HG02759 (cell line): ENCODE measurements at regions not wholly inside any gene's neighbourhood (a gene's known extent, or its start where the extent isn't known, plus 50 kb on each side); places are given as distances from the start of the nearest gene placed in this dataset.

ENCODE experiments used
- ATAC-seq: cut with Tn5 transposase; IDR thresholded peaks from one replicate; pipeline ENCODE4 v1.9.1; 2021; ENCODE audit warnings: mild to moderate bottlenecking, moderate library complexity; ENCODE audit not compliant: unreplicated experiment

DNA sequence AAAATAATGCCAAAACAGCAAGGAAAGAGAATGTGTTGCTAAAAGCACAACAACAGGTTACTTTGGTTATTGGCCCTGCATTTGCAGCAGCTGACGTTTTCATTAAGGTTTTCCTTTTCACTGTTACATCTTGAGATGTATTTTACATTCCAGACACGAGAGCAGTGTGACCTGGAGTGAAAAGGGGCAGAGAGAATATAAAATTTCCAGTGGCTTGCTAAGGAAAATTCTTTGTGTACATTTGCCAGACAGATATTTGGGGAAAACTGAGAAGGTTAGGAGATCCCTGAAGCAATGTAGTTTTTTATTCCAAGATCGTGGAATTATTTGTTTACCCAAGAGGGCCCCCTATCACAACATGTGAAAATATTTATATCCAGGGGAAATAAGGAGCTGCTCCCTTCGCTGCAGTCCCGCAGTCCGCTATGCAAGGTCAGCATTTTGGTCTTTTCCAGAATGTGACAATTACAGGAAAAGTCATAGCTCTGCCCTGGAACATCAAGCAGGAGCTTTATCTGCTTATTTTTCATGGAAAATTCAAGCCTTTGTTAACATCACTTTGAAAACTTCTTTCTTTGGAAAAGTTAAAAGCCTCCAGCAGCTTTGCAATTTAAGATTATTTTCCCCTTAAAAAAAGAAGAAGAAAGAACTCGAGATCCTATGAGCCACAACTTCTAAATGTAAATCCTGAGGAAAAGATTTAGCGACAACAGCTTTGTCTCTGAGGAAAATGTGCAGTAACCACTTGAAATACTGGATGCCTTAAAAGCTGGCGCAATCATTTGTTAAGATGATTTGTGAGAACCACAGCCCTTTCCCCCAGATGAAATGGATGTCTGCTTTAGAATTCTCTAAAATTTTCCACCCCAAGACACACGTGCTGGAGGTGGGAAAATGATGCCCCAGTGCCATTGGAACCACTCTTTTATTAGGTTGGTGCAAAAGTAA, 256.4 kb upstream of the TPM1 start:
- no peak for ATAC-seq

DNA sequence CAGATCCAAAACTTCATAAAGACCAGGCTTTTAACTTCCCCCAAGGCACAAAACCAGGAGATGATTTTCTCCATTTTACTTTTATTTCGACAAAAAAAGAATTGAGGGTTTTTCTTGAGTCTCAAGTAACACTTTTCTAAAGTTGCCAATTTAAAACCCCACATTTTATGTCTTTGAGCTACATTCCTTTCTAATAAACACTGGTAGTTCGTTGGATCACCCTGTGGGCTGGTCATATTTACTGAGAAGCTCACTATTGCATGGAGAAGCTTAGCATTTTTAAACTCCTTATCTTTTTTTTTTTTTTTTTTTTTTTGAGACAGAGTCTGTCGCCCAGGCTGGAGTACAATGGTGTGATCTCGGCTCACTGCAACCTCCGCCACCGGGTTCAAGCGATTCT, 255.1 kb upstream of the TPM1 start:
- no peak for ATAC-seq

DNA sequence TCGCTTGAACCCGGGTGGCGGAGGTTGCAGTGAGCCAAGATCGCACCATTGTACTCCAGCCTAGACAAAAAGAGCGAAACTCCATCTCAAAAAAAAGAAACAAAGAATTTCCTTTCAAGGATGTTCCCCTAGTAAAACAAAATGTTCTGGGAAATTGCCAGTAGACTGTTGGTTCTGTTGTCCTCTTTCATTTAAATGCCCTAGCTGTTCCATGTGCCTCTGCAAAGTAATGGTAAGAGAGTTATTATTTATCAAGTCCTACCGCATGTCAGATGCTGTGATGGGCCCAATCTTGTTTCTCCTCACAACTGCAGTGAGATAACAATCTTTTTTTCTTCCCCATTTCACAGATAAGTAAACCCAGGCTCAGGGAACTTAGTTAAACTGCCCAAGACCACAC, 254.3 kb upstream of the TPM1 start:
- ATAC-seq = no peak

DNA sequence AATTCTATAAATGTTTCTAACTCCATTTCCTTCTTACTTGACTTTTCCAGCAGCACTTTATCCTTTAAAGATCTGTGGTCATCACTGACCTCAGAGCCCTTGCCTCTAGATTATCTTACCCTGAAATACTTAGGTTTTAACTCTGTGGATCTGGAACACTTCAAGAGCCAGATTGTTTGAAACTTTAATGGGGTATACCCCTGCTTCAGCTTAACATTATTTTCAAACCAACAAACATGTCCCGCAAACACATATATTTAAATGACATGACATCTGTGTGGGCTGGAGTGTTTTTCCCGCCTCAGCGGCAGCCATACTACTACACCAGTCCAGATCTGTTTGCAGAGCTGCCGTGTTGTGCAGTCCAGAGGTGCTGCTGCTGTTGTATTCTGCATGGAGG, 252.0 kb upstream of the TPM1 start:
- no peak for ATAC-seq

DNA sequence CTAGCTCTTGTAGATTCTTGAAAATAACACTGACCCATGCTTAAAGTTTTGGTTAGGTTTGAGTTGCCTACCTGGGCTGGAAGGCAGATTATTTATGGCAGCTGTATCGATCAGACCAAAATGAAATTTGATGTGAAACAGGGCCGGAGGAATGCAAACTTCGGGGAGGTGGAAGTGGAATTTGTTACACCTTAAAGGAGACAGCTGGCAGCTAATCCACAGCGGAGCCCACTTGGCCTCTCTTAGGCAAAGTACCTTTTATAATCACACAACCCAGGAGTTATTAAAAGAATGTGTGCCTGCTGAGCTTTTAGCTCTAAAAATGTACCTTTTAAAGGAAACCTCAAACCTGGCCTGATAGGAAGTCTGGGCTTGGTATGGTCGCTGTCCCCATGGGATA, 250.9 kb upstream of the TPM1 start:
- no peak for ATAC-seq

DNA sequence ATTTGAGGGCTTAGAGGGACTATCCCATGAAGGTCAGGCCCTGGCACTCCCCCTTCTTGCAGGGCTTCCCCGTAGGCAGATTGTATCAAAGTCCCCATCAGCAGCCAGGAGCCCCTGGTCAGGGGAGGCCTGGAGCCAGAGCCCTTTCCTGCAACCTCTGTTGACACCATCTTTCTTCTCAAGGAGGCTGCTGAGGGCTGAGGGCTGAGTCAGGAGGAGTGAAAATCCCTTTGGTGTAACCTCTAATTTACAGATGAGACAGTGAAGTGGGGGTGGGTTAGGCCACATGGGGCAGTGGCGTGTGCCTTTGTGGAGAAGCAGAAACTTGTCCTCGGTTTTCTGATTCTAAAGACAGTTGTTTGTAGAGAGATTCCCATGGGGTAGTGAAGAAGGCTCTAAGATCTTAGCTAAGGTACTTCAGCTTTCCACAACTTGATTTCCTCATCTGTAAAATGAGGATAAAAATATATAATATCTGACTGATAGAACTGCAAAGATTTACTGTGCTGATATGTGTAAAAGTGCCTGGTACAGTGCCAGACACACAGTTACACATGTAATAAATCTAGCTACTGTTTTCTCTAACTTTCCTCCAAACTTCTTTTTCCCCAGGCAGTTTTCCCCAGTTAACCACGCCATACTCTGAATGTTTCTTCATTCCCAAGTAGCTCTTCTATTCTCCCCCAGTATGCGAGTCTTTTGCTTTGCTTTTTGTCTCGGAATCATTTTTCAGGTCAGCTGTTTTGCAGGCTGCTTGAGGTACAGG, 249.4 kb upstream of the TPM1 start:
- ATAC-seq = no peak

DNA sequence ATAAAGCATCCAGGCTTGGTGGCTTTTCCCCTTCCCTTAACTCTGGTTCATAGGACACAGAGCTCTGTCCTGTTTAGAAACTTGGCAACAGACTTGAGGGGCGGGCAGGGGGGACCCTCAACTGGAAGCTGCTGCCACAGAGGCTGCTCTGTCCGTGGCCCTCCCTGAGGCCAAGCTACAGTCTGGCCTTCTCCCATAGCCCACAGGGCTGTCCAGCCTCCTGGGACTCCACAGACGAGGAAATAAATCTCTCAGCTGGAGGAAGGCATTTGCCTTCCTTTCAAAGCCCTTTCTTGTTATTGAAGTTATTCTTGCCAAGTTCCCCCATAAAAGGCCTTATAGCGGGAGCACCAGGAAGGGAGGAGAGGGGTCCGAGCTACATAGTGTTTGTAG, 248.8 kb upstream of the TPM1 start:
- ATAC-seq = no peak

DNA sequence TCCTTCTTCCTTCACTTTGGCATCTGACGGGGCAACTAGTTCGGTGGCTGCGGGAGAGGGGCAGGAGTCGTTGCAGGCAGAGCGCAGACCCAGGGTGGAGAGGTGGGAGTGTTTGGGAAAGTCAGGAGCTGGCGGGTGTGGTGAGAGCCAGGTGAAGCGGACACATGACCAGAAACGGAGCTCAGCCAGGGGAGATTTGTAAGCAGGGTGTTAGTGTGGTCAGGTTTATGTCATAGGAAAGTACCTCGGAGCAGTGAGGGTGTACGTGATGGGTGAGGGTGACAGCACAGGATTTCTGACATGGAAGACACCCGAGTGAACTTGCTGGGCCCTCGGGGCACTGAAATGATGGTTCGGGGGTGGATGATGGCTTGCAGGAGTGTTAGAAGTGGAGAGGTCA, 247.4 kb upstream of the TPM1 start:
- no peak for ATAC-seq

DNA sequence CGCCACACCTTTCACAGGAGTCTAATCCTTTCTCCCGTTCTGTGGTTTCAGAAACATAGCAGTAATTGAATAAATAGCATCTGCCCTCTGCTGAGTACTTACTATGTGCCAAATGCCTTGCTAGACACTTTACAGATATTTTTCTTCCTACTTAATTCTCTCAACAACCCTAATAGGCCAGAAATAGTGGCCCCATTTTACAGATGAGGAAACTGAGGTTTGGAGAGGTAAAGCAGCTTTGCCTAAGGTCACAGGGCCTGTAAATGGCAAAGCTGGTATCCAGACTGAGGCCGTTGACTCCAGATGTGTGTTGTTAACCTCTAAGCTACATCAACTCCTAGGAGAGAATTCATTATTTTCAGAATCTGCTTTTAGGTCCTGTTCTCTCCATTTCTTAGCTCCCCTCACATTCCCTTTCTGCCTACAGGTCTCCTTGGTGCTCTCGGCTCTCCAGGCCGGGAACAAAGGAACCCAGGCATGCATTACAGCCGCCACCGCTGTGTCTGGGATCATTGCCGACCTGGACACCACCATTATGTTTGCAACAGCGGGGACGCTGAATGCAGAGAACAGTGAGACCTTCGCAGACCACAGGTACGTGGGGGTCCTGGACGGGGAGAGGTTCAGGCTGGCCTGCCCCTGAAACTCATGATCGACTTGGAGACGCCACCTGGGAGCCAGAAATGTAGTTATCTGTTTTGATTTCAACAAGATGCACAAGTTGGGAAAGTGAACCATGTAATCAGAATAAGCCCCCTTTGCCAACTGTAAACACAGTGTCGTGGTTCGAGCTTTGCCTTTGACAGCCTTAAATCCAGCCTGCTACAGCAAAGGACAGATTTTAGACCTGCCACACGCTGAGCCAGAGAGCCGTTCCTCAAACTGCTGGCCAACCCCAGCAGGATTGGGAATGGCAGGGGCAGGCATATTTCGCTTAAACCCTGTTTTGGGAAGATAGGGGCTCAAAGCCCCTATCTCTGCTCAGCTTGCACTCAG, 246.5 kb upstream of the TPM1 start:
- no peak for ATAC-seq

DNA sequence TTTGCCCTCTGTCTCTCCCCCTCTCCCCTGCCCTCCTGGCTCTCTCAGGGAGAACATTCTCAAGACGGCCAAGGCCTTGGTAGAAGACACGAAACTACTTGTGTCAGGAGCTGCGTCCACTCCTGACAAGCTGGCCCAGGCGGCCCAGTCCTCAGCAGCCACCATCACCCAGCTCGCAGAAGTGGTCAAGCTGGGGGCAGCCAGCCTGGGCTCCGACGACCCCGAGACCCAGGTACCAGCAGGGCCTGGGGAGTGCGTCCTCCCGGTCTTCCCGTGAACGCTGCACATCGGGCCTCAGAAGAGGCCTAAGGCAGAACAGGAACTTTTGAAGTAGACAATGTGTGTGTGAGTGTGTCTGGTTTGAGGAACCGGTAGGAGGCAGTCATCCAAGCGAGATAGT, 245.4 kb upstream of the TPM1 start:
- no peak for ATAC-seq

DNA sequence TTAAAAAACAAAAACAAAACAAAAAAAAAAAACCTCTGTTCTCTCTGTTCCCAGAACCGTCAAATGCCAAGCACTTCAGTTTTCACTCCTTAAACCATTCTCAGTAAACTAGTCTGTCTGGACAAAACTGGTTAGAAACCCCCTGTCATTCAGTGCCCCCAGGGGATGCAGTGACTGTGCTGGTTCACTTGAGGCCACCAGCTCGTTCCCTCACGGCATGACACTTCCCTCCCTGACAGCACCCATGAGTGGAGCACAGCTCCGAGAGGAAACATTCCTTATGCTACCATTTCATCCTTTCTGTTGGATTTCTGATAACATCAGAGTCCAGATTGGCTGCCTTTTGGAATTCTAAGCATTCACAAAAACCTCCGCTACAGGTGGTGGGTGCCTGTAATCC, 244.0 kb upstream of the TPM1 start:
- ATAC-seq = no peak

DNA sequence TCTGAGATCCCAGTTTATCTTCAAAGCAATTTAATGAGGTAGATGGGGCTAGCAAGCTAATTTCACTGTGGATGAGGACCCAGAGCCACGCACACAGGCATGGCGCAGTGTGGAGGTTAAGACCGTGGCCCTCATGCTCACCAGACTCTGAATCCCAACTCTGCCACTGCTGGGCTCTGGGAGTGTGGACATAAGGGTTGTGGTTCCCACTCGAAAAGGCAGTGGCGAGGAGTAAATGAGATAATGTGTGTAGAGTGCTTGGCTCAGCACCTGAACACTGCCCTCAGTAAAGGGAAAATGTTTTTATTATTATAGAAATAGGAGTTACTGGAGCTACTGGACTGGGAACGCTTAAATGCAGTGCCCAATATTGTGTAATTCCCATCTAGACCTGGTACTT, 243.5 kb upstream of the TPM1 start:
- ATAC-seq = no peak

DNA sequence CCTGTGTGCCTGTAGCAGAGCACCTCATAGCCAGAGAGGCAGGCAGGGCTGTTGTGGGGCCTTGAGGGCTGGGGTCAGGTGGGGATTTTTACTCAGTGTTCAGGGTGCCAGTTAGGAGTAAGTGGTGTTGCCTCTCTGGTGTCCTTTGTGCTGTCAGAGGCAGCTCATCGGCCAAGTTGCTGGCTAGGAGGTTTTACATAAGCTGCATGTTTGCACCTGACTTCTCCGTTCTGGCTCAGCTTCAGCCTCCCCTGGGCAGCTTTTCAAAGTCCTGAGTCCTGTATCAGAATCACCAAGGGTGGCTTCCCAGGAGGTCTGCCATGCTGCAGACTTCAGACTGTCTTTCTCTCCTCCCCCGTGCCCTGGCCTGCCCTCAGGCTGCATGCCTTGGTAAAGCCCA, 242.6 kb upstream of the TPM1 start:
- ATAC-seq = no peak

DNA sequence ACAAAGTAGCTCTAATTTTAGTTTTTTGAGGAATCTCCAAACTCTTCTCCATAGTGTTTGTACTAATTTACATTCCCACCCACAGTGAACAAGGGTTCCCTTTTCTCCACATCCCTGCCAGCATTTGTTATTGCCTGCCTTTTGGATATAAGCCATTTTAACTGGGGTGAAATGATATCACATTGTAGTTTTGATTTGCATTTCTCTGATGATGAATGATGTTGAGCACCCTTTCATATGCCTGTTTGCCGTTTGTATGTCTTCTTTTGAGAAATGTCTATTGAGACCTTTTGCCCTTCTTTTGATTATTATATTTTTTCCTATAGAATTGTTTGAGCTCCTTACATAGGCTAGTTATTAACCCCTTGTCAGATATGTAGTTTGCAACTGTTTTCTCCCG, 239.9 kb upstream of the TPM1 start:
- ATAC-seq = no peak

DNA sequence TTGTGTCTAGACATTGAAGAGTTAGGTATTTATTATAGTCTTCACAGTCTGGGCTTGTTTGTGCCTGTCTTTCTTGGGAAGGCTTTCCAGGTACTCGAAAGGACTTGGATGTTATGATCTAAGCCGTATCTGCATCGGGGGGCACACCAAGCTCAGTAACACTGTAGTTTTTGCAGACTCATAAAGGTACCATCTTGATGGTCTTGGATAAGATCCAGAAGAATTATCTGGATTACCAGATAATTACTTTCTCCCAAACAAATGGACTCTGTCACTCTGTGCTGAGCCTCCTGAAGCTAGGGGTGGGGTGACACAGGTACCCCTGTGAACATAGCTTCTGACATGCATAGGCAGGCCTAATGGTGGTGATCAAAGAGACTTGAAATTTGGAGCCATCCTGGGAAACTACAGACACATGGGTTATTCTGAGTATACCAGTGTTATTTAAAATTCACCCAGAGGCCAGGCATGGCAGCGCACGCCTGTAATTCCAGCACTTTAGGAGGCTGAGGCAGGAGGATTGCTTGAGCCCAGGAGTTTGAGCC, 238.6 kb upstream of the TPM1 start:
- ATAC-seq = no peak

DNA sequence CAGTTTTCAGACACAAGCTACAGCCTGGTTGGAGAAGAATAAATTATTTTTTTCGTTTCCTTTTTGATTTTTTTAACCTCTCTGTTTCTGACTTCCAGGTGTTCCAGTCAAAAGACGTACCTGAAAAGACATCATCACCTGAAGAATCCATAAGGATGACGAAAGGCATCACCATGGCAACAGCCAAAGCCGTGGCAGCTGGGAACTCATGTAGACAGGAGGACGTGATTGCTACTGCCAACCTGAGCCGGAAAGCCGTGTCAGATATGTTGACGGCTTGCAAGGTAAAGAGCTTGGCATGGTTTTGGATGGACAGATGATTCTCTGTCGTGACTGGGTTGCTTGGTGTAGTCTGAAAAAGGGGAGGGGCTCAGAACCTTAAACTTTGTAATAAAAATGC, 237.0 kb upstream of the TPM1 start:
- ATAC-seq = no peak

DNA sequence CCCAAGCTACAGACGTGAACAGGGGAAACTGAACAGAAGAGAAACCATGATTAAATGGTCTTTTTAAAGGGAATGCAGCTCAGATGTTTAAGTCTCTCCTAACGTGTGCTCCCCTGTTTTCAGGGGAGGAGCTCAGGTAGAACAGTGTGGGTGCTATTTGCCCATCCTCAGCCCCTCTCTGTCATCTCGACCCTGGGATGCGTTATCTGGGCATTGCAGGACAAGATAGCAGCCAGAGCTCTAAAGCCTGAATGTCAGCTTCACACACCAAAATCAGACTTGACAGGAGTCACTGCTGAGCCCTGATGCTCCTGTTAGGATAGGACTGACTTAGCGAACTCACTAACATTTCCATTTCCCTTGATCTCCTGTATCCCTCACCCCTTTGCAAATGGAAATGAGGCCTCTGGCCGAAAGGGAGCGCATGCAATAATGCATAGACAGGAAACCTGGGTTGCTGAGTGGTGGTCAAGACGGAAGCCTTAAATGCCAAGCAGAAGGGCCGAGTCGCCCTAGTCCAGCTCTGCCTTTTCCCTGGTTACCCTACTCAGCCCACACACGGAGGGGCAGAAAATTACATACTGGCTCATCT, 234.9 kb upstream of the TPM1 start:
- ATAC-seq = no peak

DNA sequence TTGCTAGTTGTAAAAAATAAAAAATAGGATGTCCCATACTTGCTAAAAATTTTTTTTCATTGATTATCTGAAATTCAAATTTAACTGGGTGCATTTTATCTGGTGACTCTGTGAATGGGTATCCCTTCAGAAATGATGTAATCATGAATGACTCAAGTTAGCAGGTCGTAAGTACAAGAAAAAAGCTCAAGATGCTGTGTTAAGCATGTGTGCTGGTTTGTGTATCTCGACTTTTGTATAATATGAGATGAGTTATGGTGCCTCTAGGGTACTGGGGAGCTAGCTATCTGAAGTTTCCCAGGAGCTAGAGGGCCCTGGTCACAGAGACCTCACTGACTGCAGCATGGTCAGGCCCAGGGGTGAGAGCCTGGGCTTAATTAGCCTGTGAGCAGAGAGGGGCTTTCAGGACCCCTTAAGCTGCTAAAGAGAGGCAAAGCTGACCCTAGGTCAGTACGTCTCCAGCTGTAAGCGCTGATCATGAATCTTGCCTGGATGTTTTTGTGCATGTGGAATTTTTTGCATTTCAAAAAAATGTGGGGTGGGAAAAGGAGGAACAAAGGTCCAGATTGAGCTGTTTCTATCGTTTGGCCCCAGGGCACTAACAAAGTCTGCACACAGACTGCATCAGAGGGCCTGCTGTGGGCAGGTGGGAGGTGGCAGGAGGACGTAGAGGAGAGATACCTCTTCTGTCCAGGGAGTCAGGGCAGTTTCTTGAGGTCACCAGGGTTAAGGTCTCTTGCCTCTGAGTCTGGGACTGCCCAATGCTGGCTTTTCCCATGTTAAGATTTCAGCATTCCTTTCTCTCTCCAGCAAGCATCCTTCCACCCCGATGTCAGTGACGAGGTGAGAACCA, 233.2 kb upstream of the TPM1 start:
- ATAC-seq = no peak

DNA sequence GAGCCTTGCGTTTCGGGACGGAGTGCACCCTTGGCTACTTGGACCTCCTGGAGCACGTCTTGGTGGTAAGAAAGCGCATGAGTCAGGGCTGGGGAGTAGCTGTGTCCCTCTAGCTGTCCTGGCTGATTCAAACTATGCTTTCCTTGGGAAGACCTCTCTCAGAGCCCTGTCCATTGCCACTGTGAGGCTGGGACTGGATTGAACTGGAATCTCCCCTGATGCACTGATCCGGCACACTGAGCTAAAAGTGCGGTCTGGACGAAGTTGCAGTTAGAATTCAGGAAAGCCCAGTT, 232.6 kb upstream of the TPM1 start:
- ATAC-seq = no peak

DNA sequence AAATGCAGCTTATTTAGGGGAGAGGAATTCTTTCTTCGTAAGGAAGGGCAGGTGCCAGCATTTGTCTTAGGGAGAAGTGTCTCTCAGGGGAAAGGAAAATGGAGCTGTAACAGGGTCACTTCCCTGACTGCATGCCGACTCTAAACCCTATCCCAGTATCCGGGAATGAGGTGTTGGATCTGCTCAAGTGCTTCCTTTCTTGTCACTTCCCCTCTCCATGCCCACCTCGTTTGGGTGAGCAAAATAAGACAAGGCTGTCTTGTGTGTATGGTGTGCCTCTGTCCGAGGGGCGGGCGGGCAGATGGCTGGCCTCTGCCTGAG, 230.1 kb upstream of the TPM1 start:
- ATAC-seq = no peak
